WTC11 (cell line): ENCODE measurements at regions not wholly inside any gene's neighbourhood (a gene's known extent, or its start where the extent isn't known, plus 50 kb on each side); places are given as distances from the start of the nearest gene placed in this dataset.

Experiments used
- ATAC-seq: fragments of 200-7000 bp; cut with Tn5 transposase; 2 replicates; pipeline ENCODE4 v1.10.0; 2021; ENCODE audit warnings: mild to moderate bottlenecking, moderate library complexity
- CTCF ChIA-PET: fragments of 300-600 bp; sonication (Branson Sonifier 250); formaldehyde crosslinking; loops from one replicate; lab custom pipeline; 2021; ENCODE audit warnings: antibody characterized with exemption; lab: Charles Lee
- POLR2A ChIA-PET: fragments of 350-600 bp; sonication (Branson Sonifier 250); formaldehyde crosslinking; loops from one replicate; lab custom pipeline; 2021; ENCODE audit warnings: antibody characterized with exemption; lab: Charles Lee
- DNase-seq: peaks from one replicate; pipeline ENCODE4 v3.0.0; 2021; ENCODE audit warnings: low spot score
- H3K27ac Mint-ChIP-seq: 2 replicates; pipeline ENCODE4 v1.8.0; 2021; ENCODE audit warnings: mixed read lengths
- H3K27me3 Mint-ChIP-seq: 2 replicates; pipeline ENCODE4 v1.8.0; 2021; ENCODE audit warnings: low read depth, mild to moderate bottlenecking, moderate library complexity, mixed read lengths
- H3K36me3 Mint-ChIP-seq: 2 replicates; pipeline ENCODE4 v1.8.0; 2021; ENCODE audit warnings: mixed read lengths
- H3K4me1 Mint-ChIP-seq: 2 replicates; pipeline ENCODE4 v1.8.0; 2022; ENCODE audit warnings: mixed read lengths
- H3K4me3 Mint-ChIP-seq: 2 replicates; pipeline ENCODE4 v1.8.0; 2021; ENCODE audit warnings: mild to moderate bottlenecking, moderate library complexity, mixed read lengths
- H3K9me3 Mint-ChIP-seq: 2 replicates; pipeline ENCODE4 v1.8.0; 2021; ENCODE audit warnings: mixed read lengths
- ATF6 ChIP-seq: sonication (generic); formaldehyde crosslinking; IDR thresholded peaks from 2 replicates; pipeline ENCODE4 v1.8.1; 2023; ENCODE audit warnings: mild to moderate bottlenecking, missing genetic modification reagents
- EMX1 ChIP-seq: fragments of 250-450 bp; sonication (Bioruptor Pico); IDR thresholded peaks from 2 replicates; pipeline ENCODE4 v1.8.0; 2021; ENCODE audit warnings: mild to moderate bottlenecking
- ETV6 ChIP-seq: sonication (generic); formaldehyde crosslinking; IDR thresholded peaks from 2 replicates; pipeline ENCODE4 v1.8.1; 2022; ENCODE audit warnings: mild to moderate bottlenecking, missing genetic modification reagents
- FOXP1 ChIP-seq: sonication (generic); formaldehyde crosslinking; IDR thresholded peaks from 2 replicates; pipeline ENCODE4 v1.8.0; 2022; ENCODE audit warnings: missing genetic modification reagents, mild to moderate bottlenecking, moderate library complexity, borderline replicate concordance
- GABPB1 ChIP-seq: sonication (generic); formaldehyde crosslinking; IDR thresholded peaks from 2 replicates; pipeline ENCODE4 v1.8.1; 2023; ENCODE audit warnings: mild to moderate bottlenecking, missing genetic modification reagents
- JUN ChIP-seq: sonication (generic); formaldehyde crosslinking; IDR thresholded peaks from 2 replicates; pipeline ENCODE4 v1.8.0; 2023; ENCODE audit warnings: mild to moderate bottlenecking, missing genetic modification reagents
- MXD4 ChIP-seq: fragments of 250-450 bp; sonication (Bioruptor Pico); IDR thresholded peaks from 2 replicates; pipeline ENCODE4 v1.8.0; 2021; ENCODE audit warnings: mild to moderate bottlenecking, moderate library complexity, borderline replicate concordance
- MYBL2 ChIP-seq: sonication (generic); formaldehyde crosslinking; IDR thresholded peaks from 2 replicates; pipeline ENCODE4 v1.8.1; 2023; ENCODE audit warnings: mild to moderate bottlenecking, moderate library complexity, missing genetic modification reagents
- PRDM15 ChIP-seq: sonication (generic); formaldehyde crosslinking; IDR thresholded peaks from 2 replicates; pipeline ENCODE4 v1.8.0; 2022; ENCODE audit warnings: missing genetic modification reagents
- PRRX2 ChIP-seq: fragments of 250-450 bp; sonication (Bioruptor Pico); IDR thresholded peaks from 2 replicates; pipeline ENCODE4 v1.8.0; 2021; ENCODE audit warnings: mild to moderate bottlenecking
- SOX15 ChIP-seq: fragments of 250-450 bp; sonication (Bioruptor Pico); IDR thresholded peaks from 2 replicates; pipeline ENCODE4 v1.9.0; 2021; ENCODE audit warnings: mild to moderate bottlenecking
- SP1 ChIP-seq: sonication (generic); formaldehyde crosslinking; conservative IDR thresholded peaks from 2 replicates; pipeline ENCODE4 v1.8.1; 2022; ENCODE audit warnings: missing genetic modification reagents
- TEAD4 ChIP-seq: sonication (generic); formaldehyde crosslinking; IDR thresholded peaks from 2 replicates; pipeline ENCODE4 v1.8.0; 2022; ENCODE audit warnings: mild to moderate bottlenecking, missing genetic modification reagents
- ZNF121 ChIP-seq: sonication (generic); formaldehyde crosslinking; IDR thresholded peaks from 2 replicates; pipeline ENCODE4 v1.8.0; 2023; ENCODE audit warnings: missing genetic modification reagents
- ZNF317 ChIP-seq: sonication (generic); formaldehyde crosslinking; IDR thresholded peaks from 2 replicates; pipeline ENCODE4 v1.8.1; 2023; ENCODE audit warnings: low read depth, mild to moderate bottlenecking, moderate library complexity, missing genetic modification reagents, borderline replicate concordance
- ZNF416 ChIP-seq: fragments of 250-450 bp; sonication (Bioruptor Pico); IDR thresholded peaks from 2 replicates; pipeline ENCODE4 v1.9.0; 2021; ENCODE audit warnings: mild to moderate bottlenecking, inconsistent platforms
- ZNF425 ChIP-seq: fragments of 250-450 bp; sonication (Bioruptor Pico); conservative IDR thresholded peaks from 2 replicates; pipeline ENCODE4 v1.9.0; 2021; ENCODE audit warnings: mild to moderate bottlenecking
- TF ChIP-seq, protein P1 (sequence below): sonication (generic); formaldehyde crosslinking; IDR thresholded peaks from 2 replicates; pipeline ENCODE4 v1.8.1; 2023; ENCODE audit warnings: mild to moderate bottlenecking, missing genetic modification reagents, borderline replicate concordance
- TF ChIP-seq, protein P2 (sequence below): sonication (generic); formaldehyde crosslinking; IDR thresholded peaks from 2 replicates; pipeline ENCODE4 v1.8.1; 2023; ENCODE audit warnings: mild to moderate bottlenecking, missing genetic modification reagents, moderate library complexity
- TF ChIP-seq, protein P3 (sequence below): sonication (generic); formaldehyde crosslinking; IDR thresholded peaks from 2 replicates; pipeline ENCODE4 v1.8.1; 2023; ENCODE audit warnings: mild to moderate bottlenecking, moderate library complexity, missing genetic modification reagents

DNA sequence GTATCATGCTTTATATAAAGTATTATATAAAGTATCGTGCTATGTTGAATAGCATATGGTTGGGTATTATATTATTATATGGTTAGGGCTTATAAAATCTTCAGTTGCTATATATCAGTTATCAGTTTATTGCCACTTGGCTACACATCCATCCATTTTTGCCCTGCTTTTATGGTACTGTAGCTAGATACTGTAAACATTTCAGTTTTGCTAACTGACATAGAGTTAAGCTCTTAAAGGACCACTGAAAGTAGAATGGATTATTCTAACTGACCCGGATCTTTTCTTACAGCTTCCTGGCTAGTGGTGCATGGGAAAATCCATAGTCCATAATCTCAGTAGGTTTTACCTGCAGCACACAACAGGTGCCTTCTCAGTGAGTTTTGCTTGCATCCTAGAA lies 405.3 kb upstream of the LUZP2 start (continued):
- TF ChIP-seq JUN (no peak), ZNF121 (no peak), FOXP1 (CRISPR knock-in tag) (no peak)

DNA sequence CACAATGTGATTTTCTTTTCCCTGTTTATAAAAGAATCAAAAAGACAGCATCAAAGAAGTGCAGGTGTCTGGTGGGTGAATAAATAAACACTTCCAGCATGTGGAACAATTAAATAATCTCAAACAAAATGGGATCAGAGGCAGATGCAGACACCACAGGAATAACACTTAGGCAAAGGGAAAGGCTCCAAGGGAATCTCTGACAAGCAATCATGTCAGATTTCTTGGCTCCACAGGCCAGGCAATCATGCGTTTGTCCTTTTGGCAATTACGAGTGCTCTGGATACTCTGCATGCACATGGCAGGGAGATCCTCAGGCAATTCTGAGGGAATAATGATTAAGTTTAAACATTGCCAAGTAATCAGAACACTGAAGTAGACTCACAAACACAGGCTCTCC lies 403.5 kb upstream of the LUZP2 start:
- no peaks in the 10 kb centered on the region for H3K36me3 Mint-ChIP-seq
- peaks cover 3% of the 10 kb centered on the region; the same call in 1 of the 2 replicates for H3K4me1 Mint-ChIP-seq
- H3K27me3 Mint-ChIP-seq = no peaks in the 10 kb centered on the region
- ChIA-PET POLR2A (no interaction called here), CTCF (no interaction called here)
- TF ChIP-seq, protein P1, sequence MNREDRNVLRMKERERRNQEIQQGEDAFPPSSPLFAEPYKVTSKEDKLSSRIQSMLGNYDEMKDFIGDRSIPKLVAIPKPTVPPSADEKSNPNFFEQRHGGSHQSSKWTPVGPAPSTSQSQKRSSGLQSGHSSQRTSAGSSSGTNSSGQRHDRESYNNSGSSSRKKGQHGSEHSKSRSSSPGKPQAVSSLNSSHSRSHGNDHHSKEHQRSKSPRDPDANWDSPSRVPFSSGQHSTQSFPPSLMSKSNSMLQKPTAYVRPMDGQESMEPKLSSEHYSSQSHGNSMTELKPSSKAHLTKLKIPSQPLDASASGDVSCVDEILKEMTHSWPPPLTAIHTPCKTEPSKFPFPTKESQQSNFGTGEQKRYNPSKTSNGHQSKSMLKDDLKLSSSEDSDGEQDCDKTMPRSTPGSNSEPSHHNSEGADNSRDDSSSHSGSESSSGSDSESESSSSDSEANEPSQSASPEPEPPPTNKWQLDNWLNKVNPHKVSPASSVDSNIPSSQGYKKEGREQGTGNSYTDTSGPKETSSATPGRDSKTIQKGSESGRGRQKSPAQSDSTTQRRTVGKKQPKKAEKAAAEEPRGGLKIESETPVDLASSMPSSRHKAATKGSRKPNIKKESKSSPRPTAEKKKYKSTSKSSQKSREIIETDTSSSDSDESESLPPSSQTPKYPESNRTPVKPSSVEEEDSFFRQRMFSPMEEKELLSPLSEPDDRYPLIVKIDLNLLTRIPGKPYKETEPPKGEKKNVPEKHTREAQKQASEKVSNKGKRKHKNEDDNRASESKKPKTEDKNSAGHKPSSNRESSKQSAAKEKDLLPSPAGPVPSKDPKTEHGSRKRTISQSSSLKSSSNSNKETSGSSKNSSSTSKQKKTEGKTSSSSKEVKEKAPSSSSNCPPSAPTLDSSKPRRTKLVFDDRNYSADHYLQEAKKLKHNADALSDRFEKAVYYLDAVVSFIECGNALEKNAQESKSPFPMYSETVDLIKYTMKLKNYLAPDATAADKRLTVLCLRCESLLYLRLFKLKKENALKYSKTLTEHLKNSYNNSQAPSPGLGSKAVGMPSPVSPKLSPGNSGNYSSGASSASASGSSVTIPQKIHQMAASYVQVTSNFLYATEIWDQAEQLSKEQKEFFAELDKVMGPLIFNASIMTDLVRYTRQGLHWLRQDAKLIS (CRISPR knock-in tag) = no peak
- TF ChIP-seq MYBL2 (CRISPR knock-in tag) (no peak), SP1 (no peak), SOX15 (CRISPR knock-in tag) (no peak), ZNF317 (CRISPR knock-in tag) (no peak), PRDM15 (CRISPR knock-in tag) (no peak), TEAD4 (CRISPR knock-in tag) (no peak), GABPB1 (CRISPR knock-in tag) (no peak), MXD4 (CRISPR knock-in tag) (no peak), EMX1 (CRISPR knock-in tag) (no peak), ETV6 (CRISPR knock-in tag) (no peak), PRRX2 (CRISPR knock-in tag) (no peak), ZNF425 (CRISPR knock-in tag) (no peak), ATF6 (CRISPR knock-in tag) (no peak), ZNF416 (no peak)
- TF ChIP-seq, protein P2, sequence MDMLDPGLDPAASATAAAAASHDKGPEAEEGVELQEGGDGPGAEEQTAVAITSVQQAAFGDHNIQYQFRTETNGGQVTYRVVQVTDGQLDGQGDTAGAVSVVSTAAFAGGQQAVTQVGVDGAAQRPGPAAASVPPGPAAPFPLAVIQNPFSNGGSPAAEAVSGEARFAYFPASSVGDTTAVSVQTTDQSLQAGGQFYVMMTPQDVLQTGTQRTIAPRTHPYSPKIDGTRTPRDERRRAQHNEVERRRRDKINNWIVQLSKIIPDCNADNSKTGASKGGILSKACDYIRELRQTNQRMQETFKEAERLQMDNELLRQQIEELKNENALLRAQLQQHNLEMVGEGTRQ (CRISPR knock-in tag) = no peak
- TF ChIP-seq, protein P3, sequence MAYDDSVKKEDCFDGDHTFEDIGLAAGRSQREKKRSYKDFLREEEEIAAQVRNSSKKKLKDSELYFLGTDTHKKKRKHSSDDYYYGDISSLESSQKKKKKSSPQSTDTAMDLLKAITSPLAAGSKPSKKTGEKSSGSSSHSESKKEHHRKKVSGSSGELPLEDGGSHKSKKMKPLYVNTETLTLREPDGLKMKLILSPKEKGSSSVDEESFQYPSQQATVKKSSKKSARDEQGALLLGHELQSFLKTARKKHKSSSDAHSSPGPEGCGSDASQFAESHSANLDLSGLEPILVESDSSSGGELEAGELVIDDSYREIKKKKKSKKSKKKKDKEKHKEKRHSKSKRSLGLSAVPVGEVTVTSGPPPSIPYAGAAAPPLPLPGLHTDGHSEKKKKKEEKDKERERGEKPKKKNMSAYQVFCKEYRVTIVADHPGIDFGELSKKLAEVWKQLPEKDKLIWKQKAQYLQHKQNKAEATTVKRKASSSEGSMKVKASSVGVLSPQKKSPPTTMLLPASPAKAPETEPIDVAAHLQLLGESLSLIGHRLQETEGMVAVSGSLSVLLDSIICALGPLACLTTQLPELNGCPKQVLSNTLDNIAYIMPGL (CRISPR knock-in tag) = no peak
- DNase-seq (no peak), ATAC-seq (no peak)
- no peak overlapping the region for H3K27ac Mint-ChIP-seq
- H3K4me3 Mint-ChIP-seq = no peak overlapping the region
- no peaks in the 10 kb centered on the region; the same call in 1 of the 2 replicates for H3K9me3 Mint-ChIP-seq
